NCI-H2227 treated with DMSO at 0.1 percent for 48 hours (cell line): ENCODE measurements at regions not wholly inside any gene's neighbourhood (a gene's known extent, or its start where the extent isn't known, plus 50 kb on each side); places are given as distances from the start of the nearest gene placed in this dataset.
A peak's percentile ranks its signal among the peaks of the same experiment; 100 is the strongest.
"Not testable (repeated sequence)": the region's sequence is repeated elsewhere in the genome, so short reads cannot be mapped to it uniquely, and the experiment has no call there.

Experiments used
- DNase-seq: peaks from one replicate; lab custom pipeline; 2025; lab: John Stamatoyannopoulos, UW

DNA sequence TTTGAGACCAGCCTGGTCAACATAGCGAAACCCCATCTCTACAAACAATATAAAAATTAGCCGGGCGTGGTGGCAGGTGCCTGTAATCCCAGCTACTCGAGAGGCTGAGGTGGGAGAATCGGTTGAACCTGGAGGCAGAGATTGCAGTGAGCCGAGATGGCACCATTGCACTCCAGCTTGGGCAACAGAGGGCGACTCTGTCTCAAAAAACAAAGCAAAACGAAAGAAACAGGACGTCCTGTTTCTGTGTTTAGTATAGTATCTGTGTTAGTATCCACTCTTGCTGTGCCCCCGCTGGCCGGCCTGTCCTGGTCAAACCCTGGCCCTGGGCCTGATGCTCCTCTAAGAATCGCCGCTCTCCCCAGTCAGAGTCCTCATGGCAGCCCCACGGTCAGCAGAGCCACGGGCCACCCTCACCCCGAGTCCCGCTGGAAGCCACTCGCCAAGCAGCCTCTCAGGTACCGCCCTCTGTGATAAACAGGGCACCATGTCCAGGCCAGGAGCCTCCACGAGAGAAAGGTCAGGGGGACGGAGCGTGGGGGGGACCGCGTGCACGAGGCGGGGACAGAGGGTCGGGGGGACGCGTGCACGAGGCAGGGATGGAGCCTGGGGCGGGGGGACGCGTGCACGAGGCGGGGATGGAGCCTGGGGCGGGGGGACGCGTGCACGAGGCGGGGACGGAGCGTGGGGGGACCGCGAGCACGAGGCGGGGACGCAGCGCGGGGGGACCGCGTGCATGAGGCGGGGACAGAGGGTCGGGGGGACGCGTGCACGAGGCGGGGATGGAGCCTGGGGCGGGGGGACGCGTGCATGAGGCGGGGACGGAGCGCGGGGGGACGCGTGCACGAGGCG lies 384.5 kb downstream of the SMOC2 start:
- DNase-seq = no peak

DNA sequence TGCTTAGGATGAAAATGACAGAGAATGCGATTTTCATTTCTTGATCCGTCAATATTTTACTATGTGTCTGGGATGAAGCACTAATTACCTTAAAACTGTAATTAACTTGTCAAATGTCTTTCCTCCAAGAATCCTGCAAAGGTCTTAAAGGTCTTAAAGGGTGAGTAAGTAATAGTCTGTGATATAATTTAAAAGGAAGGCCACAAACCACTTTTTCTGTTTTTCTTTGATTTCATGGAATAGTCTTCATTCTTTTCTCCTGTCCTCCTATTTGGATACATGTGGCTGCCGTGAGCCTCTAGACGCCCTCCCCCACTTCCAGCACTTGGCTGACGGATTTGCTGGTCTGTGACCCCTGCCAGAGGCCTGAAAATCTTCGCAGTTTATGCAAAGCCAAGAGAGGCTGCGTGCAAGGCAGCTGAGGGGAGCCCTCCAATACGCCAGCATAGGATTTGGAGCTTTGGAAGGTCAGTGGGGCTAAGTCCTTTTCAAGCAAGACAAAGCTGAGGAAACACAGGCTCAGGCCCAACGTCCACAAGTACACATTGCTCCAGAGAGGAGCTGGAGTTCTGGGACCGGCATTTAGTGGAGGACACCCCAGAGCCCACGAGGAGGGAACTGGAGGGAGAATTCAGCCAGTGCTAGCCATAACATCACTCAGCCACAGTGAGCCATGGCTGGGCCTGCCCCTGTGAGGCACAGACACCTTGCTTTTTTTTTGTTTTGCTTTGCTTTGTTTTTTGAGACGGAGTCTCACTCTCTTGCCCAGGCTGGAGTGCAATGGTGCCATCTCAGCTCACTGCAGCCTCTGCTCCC lies 382.6 kb downstream of the SMOC2 start:
- no peak for DNase-seq

DNA sequence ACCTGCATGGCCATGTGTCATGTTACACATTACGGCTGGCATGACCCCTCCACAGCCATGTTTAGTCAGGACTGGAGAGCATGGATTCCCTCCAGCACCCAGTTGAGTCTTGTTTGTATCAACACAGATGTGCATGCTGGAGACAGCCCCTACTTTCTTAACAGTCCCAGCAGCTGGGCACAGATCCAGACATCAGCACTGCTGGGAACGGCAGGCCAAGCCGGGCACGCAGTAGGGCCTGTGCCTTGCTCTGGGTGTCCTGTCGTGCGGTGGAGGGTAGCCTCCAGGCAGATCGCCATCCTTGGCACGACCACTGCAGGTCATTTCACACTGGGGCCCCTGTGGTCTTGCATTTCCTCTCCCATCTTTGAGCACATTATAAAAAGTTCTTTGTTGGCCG lies 381.4 kb downstream of the SMOC2 start:
- no peak for DNase-seq

DNA sequence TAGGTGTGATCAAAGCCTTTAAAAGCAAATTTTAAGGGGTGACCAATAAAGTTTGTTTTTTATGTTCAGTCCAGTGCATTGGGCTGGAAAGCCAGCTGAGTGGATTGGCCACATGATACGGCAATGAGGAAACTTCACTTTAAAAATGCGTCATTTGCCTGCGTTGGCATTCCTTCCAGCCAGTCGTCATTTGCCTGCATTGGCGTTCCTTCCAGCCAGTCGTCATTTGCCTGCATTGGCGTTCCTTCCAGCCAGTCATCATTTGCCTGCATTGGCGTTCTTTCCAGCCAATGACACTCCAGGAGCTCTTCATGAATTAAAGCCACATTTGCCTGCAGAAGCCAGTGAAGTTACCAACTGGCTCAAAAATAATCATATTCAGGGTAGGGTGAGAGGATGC lies 378.6 kb downstream of the SMOC2 start:
- DNase-seq = no peak

DNA sequence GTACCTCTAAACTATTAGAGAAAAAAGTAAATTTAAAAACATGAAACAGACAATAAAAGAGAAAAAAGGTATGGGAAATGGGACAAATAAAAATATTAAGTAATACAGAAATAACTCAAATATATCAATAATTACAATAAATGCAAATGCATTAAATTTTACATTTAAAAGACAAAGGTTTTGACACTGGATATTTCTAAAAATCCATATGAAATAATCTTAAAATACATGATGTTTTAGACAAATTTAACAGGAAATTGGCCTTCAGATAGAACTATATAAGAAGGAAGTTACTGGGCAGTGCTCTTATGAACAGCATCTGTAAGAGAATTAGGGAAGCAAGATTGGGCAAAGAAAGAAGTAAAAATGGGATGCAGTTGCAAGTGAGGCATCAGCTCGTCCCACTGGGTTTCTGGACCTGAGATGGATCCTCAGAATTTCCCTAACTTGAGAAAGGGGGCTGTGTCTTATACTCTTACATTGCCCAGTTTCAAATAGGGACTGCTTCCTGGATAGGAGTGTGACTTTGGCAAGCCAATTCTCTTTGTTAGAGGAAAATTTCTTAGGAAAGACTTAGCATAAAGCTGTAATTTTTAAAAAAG lies 376.7 kb downstream of the SMOC2 start:
- DNase-seq = no peak

DNA sequence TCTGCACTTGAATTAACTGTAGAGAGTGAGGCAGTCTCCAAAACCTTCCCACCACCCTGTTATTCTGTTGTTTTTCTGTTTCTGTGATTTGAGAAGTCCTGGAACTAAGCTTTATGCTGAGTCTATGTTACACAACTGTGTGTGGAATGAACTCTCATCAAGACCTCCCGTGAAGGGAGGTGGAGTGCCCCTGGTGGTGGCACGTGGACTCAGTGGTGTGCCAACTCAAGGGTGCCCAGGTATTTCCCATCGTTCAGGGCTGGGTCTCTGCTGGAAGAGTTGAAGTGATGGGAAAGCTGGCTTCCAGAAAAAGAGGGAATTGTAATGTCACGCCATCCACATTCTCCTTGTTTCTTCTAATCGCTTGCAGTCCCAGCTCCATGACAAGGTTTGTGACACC lies 374.2 kb downstream of the SMOC2 start:
- DNase-seq = no peak

DNA sequence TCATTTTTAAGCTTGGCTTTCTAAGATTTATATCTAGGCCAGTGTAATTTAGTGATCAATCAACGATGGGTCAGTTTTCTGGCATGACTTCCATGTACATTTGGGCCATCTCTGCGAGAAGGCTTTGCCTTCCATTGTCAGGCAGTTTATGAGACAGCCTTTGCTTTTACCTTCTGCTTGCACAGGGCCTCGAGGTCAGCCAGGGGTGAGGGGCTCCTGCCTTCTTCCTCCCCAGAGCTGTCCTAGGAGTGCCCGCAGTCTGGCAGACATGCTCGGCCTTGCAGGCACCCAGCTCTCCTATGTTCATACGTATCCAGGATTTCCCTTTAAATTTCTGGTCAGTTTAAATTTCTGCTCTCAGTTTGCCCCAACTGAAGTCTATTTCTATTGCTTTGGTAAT lies 367.2 kb downstream of the SMOC2 start:
- no peak for DNase-seq

DNA sequence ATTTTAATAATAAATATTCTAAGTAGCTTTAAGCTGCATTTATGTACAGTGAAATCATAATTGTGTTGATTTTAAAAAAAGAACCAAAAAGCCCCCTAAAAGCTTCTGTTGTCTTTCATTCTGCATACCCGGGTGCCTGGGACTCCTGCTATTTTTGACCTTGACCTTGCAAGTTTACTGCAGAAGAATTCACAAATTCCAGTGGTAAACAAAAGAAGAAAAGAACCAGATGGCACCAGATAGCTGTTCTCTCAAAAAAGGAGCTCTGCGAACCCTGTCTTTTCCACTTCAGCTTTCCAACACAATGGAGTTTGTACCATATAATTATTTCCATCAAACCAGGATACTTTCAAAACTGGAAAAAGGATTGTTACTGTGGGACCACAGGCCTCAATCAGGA lies 363.3 kb downstream of the SMOC2 start:
- DNase-seq = peak; percentile 84

DNA sequence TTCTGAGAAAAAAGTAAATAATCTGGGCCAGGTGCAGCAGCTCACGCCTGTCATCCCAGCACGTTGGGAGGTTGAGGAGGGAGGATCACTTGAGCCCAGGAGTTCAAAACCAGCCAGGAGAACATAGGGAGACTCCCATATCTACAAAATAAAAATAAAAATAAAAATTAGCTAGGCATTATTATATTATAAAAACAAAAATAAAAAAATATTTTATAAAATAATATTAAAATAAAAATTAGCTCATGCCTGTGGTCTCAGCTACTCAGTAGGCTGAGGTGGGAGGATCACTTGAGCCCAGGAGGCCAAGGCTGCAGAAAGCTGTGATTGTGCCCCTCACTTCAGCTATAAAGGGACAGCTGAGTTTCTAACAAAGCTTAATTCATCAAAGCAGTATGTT lies 362.9 kb downstream of the SMOC2 start:
- peak; percentile 63 for DNase-seq

DNA sequence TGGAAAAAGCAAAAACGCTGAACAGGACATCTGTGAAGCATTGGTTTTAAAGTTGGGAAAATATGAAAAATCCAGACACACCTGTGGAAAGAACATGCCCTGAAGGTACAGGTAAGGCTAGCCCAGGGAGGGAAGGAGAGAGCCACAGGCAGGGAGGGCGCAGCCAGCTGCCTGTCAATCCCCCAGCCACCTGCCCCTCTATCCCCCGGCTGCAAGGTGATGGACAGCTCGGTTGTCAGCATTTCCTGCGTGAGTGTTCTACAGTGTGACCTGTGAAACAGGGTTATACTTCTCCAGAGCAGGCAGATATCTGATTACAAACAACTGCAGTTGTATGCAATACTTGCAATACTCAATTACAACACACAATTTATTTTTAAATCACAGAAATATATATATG lies 358.1 kb downstream of the SMOC2 start:
- no peak for DNase-seq

DNA sequence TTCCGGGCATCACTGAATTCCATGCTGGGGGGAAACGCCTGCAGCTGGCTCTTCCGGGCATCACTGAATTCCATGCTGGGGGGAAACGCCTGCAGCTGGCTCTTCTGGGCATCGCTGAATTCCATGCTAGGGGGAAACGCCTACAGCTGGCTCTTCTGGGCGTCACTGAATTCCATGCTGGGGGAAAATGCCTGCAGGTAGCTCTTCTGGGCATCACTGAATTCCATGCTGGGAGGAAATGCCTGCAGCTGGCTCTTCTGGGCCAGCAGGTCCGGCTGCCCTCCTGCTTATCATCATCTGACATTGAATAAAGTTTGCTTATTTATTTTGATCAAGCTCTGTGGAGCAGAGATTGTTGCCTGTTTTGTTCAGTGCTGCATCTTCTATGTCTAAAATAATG lies 355.1 kb downstream of the SMOC2 start:
- no peak for DNase-seq

DNA sequence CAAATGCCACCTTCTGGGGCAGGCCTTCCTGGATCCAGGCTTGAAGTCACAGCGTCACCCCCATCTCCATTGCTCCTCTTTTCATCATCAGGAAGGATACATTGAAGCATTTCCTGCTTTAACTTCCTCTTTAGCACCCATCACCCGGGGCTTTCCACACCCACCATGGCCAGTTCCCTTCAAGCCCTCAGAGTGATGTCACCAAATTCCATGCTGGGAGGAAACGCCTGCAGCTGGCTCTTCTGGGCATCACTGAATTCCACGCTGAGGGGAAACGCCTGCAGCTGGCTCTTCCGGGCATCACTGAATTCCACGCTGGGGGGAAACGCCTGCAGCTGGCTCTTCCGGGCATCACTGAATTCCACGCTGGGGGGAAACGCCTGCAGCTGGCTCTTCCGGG lies 354.6 kb downstream of the SMOC2 start:
- not testable (repeated sequence) for DNase-seq

DNA sequence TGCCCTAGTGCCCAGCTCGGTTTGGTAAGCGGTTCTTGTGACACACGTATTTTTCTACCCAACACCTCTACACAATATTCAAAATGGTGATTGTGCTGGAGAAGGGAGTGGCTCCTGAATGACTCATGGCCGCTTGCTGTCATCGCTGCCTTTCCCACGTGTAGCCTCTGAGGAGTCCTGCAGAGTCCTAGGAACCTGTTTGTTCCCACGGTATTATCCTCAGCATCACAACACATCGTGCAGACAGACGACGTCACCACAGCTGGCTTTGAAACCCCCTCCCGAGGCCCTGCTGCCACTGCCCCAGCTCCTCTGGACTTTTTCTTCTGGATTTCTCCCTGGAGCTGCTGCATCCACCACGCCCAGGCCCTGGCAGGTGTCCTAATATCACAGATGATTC lies 353.5 kb downstream of the SMOC2 start:
- no peak for DNase-seq

DNA sequence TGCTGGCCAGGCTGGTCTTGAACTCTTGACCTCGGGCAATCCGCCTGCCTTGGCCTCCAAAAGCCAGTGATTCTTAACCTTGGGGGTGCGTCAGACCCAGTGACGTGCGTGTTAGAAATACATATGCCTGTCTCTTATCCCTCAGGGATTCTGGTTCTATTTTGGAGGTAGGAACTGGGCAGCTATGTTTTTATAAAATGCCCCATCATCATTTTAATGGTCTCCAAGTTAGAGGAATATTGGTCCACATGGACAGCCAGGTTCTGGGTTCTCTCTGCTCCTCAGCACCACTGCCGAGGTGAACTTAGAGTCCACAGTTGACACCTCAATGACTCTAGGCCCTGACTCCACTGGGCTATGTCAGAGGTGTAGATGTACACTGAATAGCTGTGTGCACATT lies 352.7 kb downstream of the SMOC2 start:
- no peak for DNase-seq

DNA sequence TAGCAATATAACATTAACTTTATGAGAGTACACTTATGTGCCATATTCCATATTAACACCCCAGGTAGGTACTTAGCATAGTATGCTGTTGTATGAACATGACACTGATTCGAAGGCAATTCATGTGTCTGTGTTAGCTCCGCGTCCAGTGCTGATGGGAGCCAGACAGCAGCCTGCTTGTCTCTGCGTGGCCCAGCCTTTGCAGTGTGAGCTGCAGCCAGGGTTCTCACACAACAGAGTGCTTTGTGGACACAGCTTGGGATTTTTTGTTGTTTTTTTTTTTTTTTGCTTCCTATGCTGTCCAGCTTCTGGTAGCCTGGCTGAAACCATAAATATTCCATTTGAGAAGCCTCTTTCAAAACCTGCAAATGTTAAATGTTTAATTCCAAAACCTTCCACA lies 350.9 kb downstream of the SMOC2 start:
- no peak for DNase-seq

DNA sequence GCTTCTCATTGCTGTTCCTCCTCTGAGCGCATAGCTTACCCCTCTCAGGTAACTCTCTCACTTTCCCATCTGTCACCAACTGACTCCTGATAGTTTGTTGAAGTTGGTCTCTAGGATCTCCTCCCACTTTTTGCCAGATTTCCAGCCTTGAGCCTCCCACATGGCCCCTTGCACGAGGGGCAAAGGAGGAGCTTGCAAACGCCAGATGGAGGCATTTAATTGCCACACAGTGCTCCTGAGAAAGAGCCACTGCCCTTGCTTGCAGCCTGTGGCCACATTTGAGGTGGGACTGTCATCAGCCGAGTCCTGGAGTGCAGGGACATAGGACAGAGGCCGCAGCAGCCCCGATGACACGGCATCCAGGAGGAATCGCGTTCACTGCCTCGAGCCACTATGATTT lies 348.7 kb downstream of the SMOC2 start:
- no peak for DNase-seq

DNA sequence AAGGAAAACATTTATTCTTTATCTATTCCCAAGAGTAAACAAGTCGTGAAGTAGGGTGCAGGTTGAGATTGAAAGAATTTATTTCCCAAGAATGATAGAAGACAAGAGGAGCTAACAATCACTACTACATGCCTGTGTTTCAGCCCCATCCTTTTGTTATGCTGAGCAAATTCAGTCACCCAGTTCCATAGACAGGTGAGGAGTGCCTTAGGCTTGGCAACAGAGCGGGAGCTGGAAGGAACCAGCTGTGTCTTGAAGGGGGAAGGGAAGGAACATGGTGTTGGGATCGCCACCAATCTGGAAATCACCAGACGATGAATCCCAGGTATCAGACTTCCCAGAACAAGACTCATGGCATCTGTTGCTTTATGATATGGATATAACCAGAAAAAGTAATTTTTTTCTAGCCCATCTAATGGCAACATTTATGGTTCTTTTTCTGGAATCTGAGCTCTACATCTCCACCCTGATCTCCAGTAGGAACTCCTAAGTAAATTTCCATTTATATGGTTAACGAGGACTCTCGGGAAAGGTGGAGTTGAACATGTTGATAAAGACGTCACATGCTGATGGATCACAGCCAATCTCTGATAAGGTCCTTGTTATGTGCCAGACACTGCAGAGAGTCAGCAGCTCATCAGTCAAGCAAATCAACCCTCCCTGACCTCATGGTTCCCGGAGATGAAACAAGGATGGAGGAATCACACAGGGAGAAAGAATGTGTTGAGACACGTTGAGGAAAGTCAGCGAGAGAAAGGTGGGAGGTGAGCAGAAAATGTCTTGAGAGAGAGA lies 344.9 kb downstream of the SMOC2 start:
- DNase-seq = no peak

DNA sequence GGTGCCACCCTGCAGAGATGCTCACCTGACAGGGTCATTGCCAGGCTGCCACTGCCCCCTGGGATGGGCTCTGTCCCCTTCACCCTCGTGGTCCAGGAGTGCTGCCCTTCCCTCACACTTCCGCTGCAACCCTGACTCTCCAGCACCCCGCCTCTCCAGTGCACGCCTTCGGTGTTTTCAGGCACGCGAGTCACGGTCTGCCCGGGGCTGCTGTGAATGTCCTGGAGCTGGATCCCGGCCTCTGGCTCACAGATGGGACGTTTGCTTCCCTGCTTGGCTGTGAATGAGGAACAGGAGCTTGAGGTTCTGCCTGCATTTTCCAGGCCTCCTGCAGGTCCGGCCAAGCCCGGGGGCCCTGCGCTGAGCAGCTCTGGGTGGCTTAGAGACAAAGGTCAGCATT lies 343.4 kb downstream of the SMOC2 start:
- DNase-seq = no peak

DNA sequence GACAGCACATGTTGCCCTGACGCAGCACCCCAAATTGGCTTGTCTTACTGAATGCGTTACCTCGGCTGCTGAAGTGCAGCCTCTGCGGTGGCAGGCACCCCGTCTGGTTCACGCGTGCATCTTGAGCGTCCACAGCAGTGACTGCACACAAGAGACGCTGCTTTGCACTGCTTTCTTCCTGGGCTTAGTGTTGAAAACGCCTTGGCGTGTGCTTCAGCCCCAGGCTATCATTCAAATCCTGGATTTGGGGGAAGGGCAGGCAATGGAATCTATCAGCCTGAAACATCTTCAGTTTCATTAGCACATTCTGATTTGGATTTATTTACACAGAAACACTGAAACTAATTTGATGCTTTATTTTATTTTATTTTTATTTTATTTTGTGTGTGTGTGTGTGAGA lies 342.7 kb downstream of the SMOC2 start:
- DNase-seq = no peak

DNA sequence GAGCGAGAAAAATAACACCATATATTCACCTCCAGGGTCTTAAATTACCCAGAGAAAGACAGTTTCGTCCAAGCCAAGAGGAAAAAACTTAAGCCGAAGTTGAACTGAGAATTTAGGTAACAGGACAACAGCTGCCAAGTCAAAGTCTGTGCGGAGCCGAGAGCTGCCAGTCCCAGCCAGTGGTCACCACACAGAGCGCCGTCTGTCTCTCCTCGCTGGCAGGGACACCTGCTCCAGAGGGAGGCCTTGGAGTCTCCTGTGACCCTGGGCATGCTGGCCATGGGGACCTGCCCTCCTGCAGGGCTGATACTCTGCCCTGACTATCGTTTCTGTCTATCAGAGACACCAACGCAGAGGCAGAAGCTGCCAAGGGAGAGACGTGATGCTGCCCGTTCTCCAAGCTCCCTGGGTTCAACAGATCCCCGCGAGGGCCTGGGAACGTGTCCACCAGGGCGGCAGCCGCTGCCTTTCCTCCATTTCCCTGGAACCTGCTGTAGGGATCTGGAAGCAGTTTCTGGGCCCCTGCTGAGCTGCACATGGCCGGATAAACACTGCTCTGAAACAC lies 341.3 kb downstream of the SMOC2 start:
- no peak for DNase-seq

DNA sequence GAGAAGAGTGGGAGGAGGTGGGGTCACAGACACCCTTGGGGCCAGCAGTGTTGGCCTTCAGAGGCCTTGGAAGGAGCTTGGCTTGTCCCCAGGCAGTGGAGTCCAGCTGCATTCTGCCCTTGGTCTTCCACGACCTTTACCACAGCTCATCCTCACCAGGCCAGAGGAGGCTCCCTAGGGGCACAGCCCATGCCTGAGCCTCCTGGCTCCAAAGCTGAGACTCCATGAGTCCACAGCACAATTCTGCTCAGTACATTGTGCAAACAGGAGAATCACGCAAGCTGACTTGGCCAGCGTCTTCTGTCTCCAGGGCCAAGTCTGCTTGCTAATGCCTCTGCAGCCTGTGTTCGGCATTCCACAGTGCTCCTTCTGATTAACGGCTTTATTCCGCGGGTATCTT lies 337.2 kb downstream of the SMOC2 start:
- DNase-seq = no peak

DNA sequence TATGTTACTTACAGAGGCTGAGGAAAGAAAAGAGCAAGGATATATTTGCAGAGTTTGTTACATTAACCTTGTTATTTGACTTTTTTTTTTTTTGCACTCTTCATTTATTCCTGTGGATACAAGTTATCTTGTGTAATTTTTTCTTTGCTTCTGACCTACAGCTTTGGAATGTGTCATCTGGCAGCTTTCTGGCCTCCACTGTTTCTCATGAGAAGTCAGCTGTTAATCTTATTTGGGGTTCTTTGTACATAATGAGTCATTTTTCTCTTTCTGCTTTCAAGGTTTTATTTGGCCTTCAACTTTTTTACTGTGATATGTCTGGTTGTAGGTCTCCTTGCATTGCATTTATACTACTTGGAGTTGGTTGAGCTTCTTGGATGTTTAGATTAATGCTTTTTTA lies 333.4 kb downstream of the SMOC2 start:
- DNase-seq = no peak
